Esophagus squamous epithelium (tissue), 5 donors: ENCODE measurements at regions not wholly inside any gene's neighbourhood (a gene's known extent, or its start where the extent isn't known, plus 50 kb on each side); places are given as distances from the start of the nearest gene placed in this dataset.

Experiments used
- DNase-seq: peaks from one replicate; lab custom pipeline; 2025; lab: John Stamatoyannopoulos, UW
- H3K27ac ChIP-seq, 4 donors: fragments of 200-600 bp; sonication (generic); one replicate each; pipeline ENCODE4 v1.5.1; 2016 to 2019; ENCODE audit warnings: mild to moderate bottlenecking in 1 of 4
- H3K27me3 ChIP-seq, 4 donors: fragments of 200-600 bp; sonication (generic); 1 replicate in 3 of 4; 2 replicates in 1 of 4; pipeline versions ENCODE4 v1.5.1 to v1.6.0; 2017 to 2021; ENCODE audit warnings: antibody characterized with exemption in 1 of 4
- H3K36me3 ChIP-seq, 3 donors: fragments of 200-600 bp; sonication (generic); one replicate each; pipeline ENCODE4 v1.5.1; 2016 to 2019
- H3K4me1 ChIP-seq, 3 donors: fragments of 200-600 bp; sonication (generic); one replicate each; pipeline ENCODE4 v1.5.1; 2017 to 2019
- H3K4me3 ChIP-seq, 4 donors: fragments of 200-600 bp; sonication (generic); 1 replicate in 3 of 4; 2 replicates in 1 of 4; pipeline ENCODE4 v1.5.1; 2016 to 2019; ENCODE audit warnings: mild to moderate bottlenecking in 2 of 4, moderate library complexity in 1 of 4
- H3K9me3 ChIP-seq, 3 donors: fragments of 200-600 bp; sonication (generic); one replicate each; pipeline ENCODE4 v1.5.1; 2016 to 2019
- POLR2A ChIP-seq, 4 donors: fragments of 450-650 bp; IDR thresholded peaks; one replicate each; pipeline ENCODE4 v1.6.1; 2017; ENCODE audit warnings: antibody characterized with exemption in 4 of 4, mild to moderate bottlenecking in 4 of 4, moderate library complexity in 3 of 4
- WGBS, 2 donors: methylation state at CpG; one replicate each; pipeline ENCODE4 v1.1.5; 2018; 5-methylcytosine and 5-hydroxymethylcytosine counted together
- intact Hi-C: fragments of 100-400 bp; cut with DNase I; formaldehyde crosslinking; loops from one replicate; pipeline ENCODE4 v1.15.0; 2022
- TF ChIP-seq, protein P1 (sequence below), 6 experiments: fragments of 450-650 bp in 4 of 6; fragments of 200-600 bp in 2 of 6; sonication (generic) in 2 of 6; IDR thresholded peaks; one replicate each; pipeline ENCODE4 v1.5.1; 2016 to 2019; ENCODE audit warnings: antibody characterized with exemption in 6 of 6, mild to moderate bottlenecking in 4 of 6, moderate library complexity in 4 of 6
- donor health status: DM: yes; HTN: yes; CAD: no.

DNA sequence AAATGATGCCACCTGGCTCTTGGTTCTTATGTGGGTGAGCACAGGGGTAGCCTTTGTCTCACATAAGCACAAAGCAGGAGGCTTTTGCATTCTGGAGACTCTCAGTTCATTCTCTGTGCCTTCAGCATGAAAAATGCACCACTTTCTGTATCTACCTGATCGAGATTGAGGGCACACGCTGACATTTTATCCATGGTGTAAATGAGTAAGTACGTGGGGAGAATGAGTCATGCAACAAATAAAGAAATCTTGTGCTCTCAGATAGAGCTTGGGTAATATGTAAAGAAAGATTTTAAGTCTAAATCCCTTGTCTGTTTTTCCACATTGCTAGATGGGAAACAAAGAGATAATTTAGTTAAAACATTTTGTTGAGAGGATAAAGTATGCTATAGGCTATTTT, 607.2 kb upstream of the WWC1 start:
- TF ChIP-seq POLR2A (IDR thresholded peaks at IDR 0.05) = no peak
- TF ChIP-seq, protein P1, sequence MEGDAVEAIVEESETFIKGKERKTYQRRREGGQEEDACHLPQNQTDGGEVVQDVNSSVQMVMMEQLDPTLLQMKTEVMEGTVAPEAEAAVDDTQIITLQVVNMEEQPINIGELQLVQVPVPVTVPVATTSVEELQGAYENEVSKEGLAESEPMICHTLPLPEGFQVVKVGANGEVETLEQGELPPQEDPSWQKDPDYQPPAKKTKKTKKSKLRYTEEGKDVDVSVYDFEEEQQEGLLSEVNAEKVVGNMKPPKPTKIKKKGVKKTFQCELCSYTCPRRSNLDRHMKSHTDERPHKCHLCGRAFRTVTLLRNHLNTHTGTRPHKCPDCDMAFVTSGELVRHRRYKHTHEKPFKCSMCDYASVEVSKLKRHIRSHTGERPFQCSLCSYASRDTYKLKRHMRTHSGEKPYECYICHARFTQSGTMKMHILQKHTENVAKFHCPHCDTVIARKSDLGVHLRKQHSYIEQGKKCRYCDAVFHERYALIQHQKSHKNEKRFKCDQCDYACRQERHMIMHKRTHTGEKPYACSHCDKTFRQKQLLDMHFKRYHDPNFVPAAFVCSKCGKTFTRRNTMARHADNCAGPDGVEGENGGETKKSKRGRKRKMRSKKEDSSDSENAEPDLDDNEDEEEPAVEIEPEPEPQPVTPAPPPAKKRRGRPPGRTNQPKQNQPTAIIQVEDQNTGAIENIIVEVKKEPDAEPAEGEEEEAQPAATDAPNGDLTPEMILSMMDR (IDR thresholded peaks at IDR 0.05) = no peak
- H3K36me3 ChIP-seq = no peaks in the 10 kb centered on the region
- intact Hi-C loops = no loop called here
- H3K27ac ChIP-seq = no peak overlapping the region
- DNase-seq = no peak
- 56 to 57% methylated on average over 3 of the region's 3 CpGs for WGBS, 2 donors
- H3K4me1 ChIP-seq = no peaks in the 10 kb centered on the region
- no peak overlapping the region for H3K4me3 ChIP-seq
- H3K27me3 ChIP-seq = no peaks in the 10 kb centered on the region
- no peaks in the 10 kb centered on the region for H3K9me3 ChIP-seq

DNA sequence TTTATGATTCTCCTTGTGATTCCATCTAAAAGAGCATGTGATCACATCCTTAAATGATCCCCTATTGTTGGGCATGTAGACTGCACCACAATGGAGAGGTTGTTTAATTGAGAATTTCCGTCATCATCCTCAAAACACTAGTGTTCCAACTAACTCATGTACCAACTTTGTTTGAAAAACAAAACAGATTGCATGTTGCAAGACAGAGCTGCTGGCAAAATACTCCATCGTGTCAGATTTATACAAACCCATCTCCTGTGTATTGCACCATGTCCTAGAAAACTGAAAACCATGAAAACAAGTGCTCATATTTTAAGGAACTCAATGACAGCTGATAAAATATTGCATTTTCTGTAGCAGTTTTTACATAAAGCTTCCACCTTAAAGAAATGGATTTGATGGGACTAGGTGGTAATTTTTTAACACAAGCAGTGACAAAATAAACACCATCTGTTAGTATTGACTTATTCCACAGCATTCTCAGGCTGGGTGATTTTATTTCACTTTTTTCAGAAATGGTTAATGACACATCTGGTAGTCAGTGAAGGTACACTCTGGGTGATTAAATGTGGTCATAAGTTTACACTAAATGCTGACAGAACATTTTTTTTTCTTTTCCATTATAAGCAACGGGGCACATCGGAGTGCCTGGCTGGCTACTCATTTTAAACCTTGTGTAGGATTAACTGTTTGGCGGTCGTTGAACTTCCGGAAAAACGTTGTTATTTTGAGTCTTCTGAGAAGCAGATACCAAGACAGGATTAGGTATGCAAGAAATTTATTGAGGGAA, 602.9 kb upstream of the WWC1 start:
- Histone ChIP-seq H3K27me3 (no peaks in the 10 kb centered on the region), H3K4me1 (no peaks in the 10 kb centered on the region), H3K27ac (no peak overlapping the region), H3K36me3 (no peaks in the 10 kb centered on the region), H3K9me3 (no peaks in the 10 kb centered on the region), H3K4me3 (no peak overlapping the region)
- TF ChIP-seq, protein P1 (IDR thresholded peaks at IDR 0.05) = no peak
- TF ChIP-seq POLR2A (IDR thresholded peaks at IDR 0.05) = no peak
- intact Hi-C loops = no loop called here
- 52 to 69% methylated on average over 8 of the region's 8 CpGs for WGBS, 2 donors
- no peak for DNase-seq

DNA sequence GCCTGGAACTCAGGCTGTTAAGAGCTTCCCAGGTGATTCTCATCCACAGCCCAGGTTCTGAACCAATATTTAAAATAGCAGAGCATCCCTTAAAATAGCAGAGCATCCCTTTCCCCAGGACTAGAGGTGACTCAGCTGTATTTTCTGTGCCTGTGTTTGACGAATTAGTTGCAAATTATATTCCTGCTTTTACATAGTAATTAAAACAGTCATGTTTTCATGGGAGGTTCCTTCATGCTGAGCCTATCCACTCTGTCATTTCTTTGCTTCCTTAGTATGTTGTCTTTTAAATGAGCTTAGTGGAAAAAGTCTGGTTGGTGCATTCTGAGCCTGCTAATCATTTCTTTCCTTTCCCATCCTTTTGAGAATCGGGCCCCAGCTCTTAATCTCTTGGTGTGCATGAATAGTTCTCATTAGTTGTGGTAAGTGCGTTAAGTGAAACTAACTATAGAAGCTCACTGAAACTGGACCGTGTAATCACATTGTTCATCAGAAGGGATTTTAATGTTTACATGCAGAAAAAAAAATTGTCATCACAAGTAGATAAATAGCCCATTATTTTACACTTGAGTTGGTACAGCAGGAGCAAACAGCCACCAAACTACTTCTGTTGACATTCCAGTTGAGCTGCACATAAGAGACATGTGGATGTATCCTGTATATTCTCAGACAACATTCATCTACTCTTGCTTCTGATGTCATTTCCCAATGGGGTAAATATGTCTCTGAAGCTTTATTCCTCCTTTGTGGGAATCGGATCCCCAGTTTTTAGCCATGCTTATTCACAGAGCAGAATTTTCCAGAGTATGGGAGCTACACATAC, 596.9 kb upstream of the WWC1 start:
- Histone ChIP-seq H3K9me3 (no peaks in the 10 kb centered on the region), H3K27me3 (no peaks in the 10 kb centered on the region), H3K27ac (no peak overlapping the region), H3K4me1 (peaks cover 0 to 8% (median 4%) of the 10 kb centered on the region in 3 donors), H3K36me3 (no peaks in the 10 kb centered on the region), H3K4me3 (no peak overlapping the region)
- 69 to 82% methylated on average over 5 of the region's 5 CpGs for WGBS, 2 donors
- no peak for DNase-seq
- intact Hi-C loops = no loop called here
- no peak for TF ChIP-seq POLR2A (IDR thresholded peaks at IDR 0.05)
- TF ChIP-seq, protein P1 (IDR thresholded peaks at IDR 0.05) = no peak

DNA sequence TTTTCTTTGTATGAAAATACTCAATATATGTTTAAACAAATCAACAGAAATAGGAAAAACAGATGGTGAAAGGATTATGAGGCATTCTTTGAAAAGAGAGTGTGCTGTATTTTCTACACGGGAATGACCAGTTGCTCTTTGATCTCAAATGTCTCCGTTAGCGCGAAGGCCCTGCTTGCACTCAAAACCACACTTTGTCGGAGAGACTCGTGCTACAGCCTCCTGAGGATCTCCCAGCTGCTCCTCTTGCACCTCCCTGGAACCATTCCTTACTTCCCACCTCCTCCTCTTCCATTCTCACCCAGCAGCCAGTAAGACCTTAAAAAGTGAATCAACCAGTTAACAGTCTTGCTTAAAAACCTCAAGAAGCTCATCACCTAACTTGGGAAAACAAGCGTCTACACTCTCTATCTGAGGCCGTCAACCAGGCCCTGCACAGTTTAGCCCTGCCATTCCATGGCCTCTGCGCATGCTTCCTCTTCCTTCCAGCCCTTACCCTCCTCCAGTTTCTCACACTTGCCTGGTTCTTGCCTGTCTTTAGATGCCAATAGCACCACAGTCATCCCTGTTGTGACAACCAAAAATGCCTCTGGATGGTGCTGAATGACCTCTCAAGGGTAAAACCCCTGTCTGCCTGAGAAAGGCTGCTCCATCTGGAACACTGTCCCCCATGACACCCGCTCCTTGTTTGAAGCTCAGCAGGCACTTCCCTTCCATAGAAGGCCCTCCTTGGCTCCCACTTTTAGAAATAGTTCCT, 594.7 kb upstream of the WWC1 start:
- intact Hi-C loops = no loop called here
- 92 to 93% methylated on average over 10 of the region's 10 CpGs for WGBS, 2 donors

More for the DNA sequence above, 594.7 kb upstream of the WWC1 start:
- H3K27ac ChIP-seq = no peak overlapping the region
- H3K9me3 ChIP-seq = no peaks in the 10 kb centered on the region
- H3K4me3 ChIP-seq = no peak overlapping the region
- H3K27me3 ChIP-seq = no peaks in the 10 kb centered on the region
- peaks cover 0 to 11% (median 4%) of the 10 kb centered on the region in 3 donors for H3K4me1 ChIP-seq
- no peak for DNase-seq
- H3K36me3 ChIP-seq = no peaks in the 10 kb centered on the region
- TF ChIP-seq, protein P1 (IDR thresholded peaks at IDR 0.05) = no peak
- TF ChIP-seq POLR2A (IDR thresholded peaks at IDR 0.05) = no peak
